ENCODE measurements at regions not wholly inside any gene's neighbourhood (a gene's known extent, or its start where the extent isn't known, plus 50 kb on each side); places are given as distances from the start of the nearest gene placed in this dataset.

DNA sequence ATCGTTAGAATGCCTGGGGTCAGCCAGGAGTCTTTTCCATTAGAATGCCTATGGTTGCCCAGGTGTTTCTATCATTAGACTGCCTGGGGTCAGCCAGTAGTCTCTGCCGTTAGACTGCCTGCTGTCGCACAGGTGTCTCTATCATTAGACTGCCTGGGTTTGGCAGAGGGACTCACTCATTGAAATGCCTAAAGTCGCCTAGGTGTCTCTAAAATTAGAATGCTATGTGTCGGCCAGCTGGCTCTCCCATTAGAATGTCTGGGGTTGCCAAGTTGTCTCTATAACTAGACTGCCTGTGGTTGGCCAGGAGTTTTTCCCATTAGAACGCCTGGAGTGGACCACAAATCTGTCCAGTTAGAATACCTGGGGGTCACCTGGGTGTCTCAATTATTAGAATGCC, 2266.5 kb downstream of the TP53TG3F start:
- Histone ChIP-seq H3K4me2 (ENCODE audit: low read length) (no peak overlapping the region), H3K27ac (ENCODE audit: low read length) (no peak overlapping the region), H3K4me3 (ENCODE audit: low read length) (no peak overlapping the region), H3K9me3 (ENCODE audit: low read length) (no peaks in the 10 kb centered on the region), H3K9ac (ENCODE audit: low read length) (no peak overlapping the region), H3K9me2 (replicated peaks; ENCODE audit: low read length) (no peaks in the 10 kb centered on the region), H2AFZ (ENCODE audit: low read length) (no peak overlapping the region), H3K36me3 (ENCODE audit: low read depth, low read length) (no peaks in the 10 kb centered on the region), H4K20me1 (ENCODE audit: low read length) (no peaks in the 10 kb centered on the region), H3K4me1 (ENCODE audit: insufficient read depth, low read length) (no peaks in the 10 kb centered on the region), H3K27me3 (ENCODE audit: low read length) (no peaks in the 10 kb centered on the region), H3K79me2 (ENCODE audit: low read length) (no peaks in the 10 kb centered on the region), H3F3A (ENCODE audit: low read length, unreplicated experiment) (no peaks in the 10 kb centered on the region)
- ATAC-seq (no peak), DNase-seq (no peak)
- ChIA-PET POLR2A (ENCODE audit: unreplicated experiment) (no interaction called here), CTCF (no interaction called here)
- BruUV-seq (replicated peaks), result no TSS peak
- no peak for TF ChIP-seq EZH2 (IDR thresholded peaks at IDR 0.05; ENCODE audit: low read length, unreplicated experiment)
- intact Hi-C loops (cut with micrococcal nuclease), result no loop called here

GRCh38 chr16:35730251-35730650, 2270.8 kb downstream of the TP53TG3F start:
- intact Hi-C loops (cut with micrococcal nuclease), result no loop called here
- no peaks in the 10 kb centered on the region for H3K9me2 ChIP-seq (replicated peaks; ENCODE audit: low read length)
- no TSS peak for BruUV-seq (replicated peaks)

GRCh38 chr16:35731341-35732040, 2272.1 kb downstream of the TP53TG3F start:
- CTCF ChIA-PET, result no interaction called here
- no peaks in the 10 kb centered on the region for H3K9me2 ChIP-seq (replicated peaks; ENCODE audit: low read length)
- H3K27me3 ChIP-seq (ENCODE audit: low read length), result no peaks in the 10 kb centered on the region
- no peaks in the 10 kb centered on the region for H3K79me2 ChIP-seq (ENCODE audit: low read length)
- BruUV-seq (replicated peaks), result no TSS peak
- H3K4me3 ChIP-seq (ENCODE audit: low read length), result no peak overlapping the region
- H3K4me1 ChIP-seq (ENCODE audit: insufficient read depth, low read length), result no peaks in the 10 kb centered on the region
- no peaks in the 10 kb centered on the region for H3K36me3 ChIP-seq (ENCODE audit: low read depth, low read length)
- no peak overlapping the region for H2AFZ ChIP-seq (ENCODE audit: low read length)
- H3K9me3 ChIP-seq (ENCODE audit: low read length), result no peaks in the 10 kb centered on the region
- no peak for TF ChIP-seq EZH2 (IDR thresholded peaks at IDR 0.05; ENCODE audit: low read length, unreplicated experiment)
- TF ChIP-seq, protein P1, sequence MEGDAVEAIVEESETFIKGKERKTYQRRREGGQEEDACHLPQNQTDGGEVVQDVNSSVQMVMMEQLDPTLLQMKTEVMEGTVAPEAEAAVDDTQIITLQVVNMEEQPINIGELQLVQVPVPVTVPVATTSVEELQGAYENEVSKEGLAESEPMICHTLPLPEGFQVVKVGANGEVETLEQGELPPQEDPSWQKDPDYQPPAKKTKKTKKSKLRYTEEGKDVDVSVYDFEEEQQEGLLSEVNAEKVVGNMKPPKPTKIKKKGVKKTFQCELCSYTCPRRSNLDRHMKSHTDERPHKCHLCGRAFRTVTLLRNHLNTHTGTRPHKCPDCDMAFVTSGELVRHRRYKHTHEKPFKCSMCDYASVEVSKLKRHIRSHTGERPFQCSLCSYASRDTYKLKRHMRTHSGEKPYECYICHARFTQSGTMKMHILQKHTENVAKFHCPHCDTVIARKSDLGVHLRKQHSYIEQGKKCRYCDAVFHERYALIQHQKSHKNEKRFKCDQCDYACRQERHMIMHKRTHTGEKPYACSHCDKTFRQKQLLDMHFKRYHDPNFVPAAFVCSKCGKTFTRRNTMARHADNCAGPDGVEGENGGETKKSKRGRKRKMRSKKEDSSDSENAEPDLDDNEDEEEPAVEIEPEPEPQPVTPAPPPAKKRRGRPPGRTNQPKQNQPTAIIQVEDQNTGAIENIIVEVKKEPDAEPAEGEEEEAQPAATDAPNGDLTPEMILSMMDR (conservative IDR thresholded peaks at IDR 0.05; ENCODE audit: low read depth, low read length), result no peak
- TF ChIP-seq EZH2phosphoT487 (IDR thresholded peaks at IDR 0.05; ENCODE audit: borderline replicate concordance, low read length), result no peak
- no peaks in the 10 kb centered on the region for H4K20me1 ChIP-seq (ENCODE audit: low read length)
- H3K4me2 ChIP-seq (ENCODE audit: low read length), result no peak overlapping the region
- H3K27ac ChIP-seq (ENCODE audit: low read length), result no peak overlapping the region
- intact Hi-C loops (cut with micrococcal nuclease), result no loop called here
- no peak overlapping the region for H3K9ac ChIP-seq (ENCODE audit: low read length)
- no peak for ATAC-seq
- no peaks in the 10 kb centered on the region for H3F3A ChIP-seq (ENCODE audit: low read length, unreplicated experiment)
- POLR2A ChIA-PET (ENCODE audit: unreplicated experiment), result no interaction called here
- no peak for DNase-seq

More at GRCh38 chr16:35730251-35730650, 2270.8 kb downstream of the TP53TG3F start:
- Histone ChIP-seq H3K4me1 (ENCODE audit: insufficient read depth, low read length) (no peaks in the 10 kb centered on the region), H3F3A (ENCODE audit: low read length, unreplicated experiment) (no peaks in the 10 kb centered on the region), H3K36me3 (ENCODE audit: low read depth, low read length) (no peaks in the 10 kb centered on the region), H3K4me3 (ENCODE audit: low read length) (no peak overlapping the region), H3K27ac (ENCODE audit: low read length) (no peak overlapping the region), H4K20me1 (ENCODE audit: low read length) (no peaks in the 10 kb centered on the region), H3K9me3 (ENCODE audit: low read length) (no peaks in the 10 kb centered on the region), H2AFZ (ENCODE audit: low read length) (no peak overlapping the region), H3K4me2 (ENCODE audit: low read length) (no peak overlapping the region), H3K79me2 (ENCODE audit: low read length) (no peaks in the 10 kb centered on the region), H3K27me3 (ENCODE audit: low read length) (no peaks in the 10 kb centered on the region), H3K9ac (ENCODE audit: low read length) (no peak overlapping the region)
- ATAC-seq, result no peak
- ChIA-PET CTCF (no interaction called here), POLR2A (ENCODE audit: unreplicated experiment) (no interaction called here)
- no peak for DNase-seq
- TF ChIP-seq EZH2 (IDR thresholded peaks at IDR 0.05; ENCODE audit: low read length, unreplicated experiment) (no peak), EZH2phosphoT487 (IDR thresholded peaks at IDR 0.05; ENCODE audit: borderline replicate concordance, low read length) (no peak)
- TF ChIP-seq, protein P1 (conservative IDR thresholded peaks at IDR 0.05; ENCODE audit: low read depth, low read length), result no peak

Measured in PC-3 (cell line).